ENCODE measurements at regions not wholly inside any gene's neighbourhood (a gene's known extent, or its start where the extent isn't known, plus 50 kb on each side); places are given as distances from the start of the nearest gene placed in this dataset.

- TF ChIP-seq CTCF (IDR thresholded peaks at IDR 0.05), result no peak
- no peak for TF ChIP-seq ZFX (IDR thresholded peaks at IDR 0.05; ENCODE audit: borderline replicate concordance)
Measured at GRCh38 chr2:12192762-12193161, 446.3 kb downstream of the LPIN1 start.

Measured in 22Rv1 (cell line).